Astrocyte (in vitro differentiated cells and primary cell): ENCODE measurements at regions not wholly inside any gene's neighbourhood (a gene's known extent, or its start where the extent isn't known, plus 50 kb on each side); places are given as distances from the start of the nearest gene placed in this dataset.

Source experiments
- DNase-seq: peaks from one replicate; pipeline ENCODE4 v3.0.0-alpha.2; 2010; ENCODE audit warnings: low read depth
- FAIRE-seq: peaks from 2 replicates; lab custom pipeline; 2011; peaks lifted over from hg19 to GRCh38; lab: Jason Lieb, UNC
- H2AFZ ChIP-seq: 2 replicates; pipeline ENCODE4 v1.6.0; 2012; ENCODE audit warnings: low read depth, low read length, inconsistent platforms
- H3K27ac ChIP-seq: 2 replicates; pipeline ENCODE4 v1.5.1; 2011; ENCODE audit warnings: low read depth, low read length, inconsistent platforms
- H3K27me3 ChIP-seq: 2 replicates; pipeline ENCODE4 v1.6.0; 2011; ENCODE audit warnings: low read length, inconsistent platforms; ENCODE audit not compliant: insufficient read depth
- H3K36me3 ChIP-seq: 2 replicates; pipeline ENCODE4 v1.5.1; 2011; ENCODE audit warnings: low read length, inconsistent platforms; ENCODE audit not compliant: insufficient read depth
- H3K4me1 ChIP-seq: 2 replicates; pipeline ENCODE4 v1.5.1; 2011; ENCODE audit warnings: low read length, inconsistent platforms; ENCODE audit not compliant: insufficient read depth
- H3K4me2 ChIP-seq: 2 replicates; pipeline ENCODE4 v1.6.0; 2012; ENCODE audit warnings: low read length, inconsistent platforms
- H3K4me3 ChIP-seq: 2 replicates; pipeline ENCODE4 v1.5.1; 2011; ENCODE audit warnings: low read depth, mild to moderate bottlenecking, low read length, inconsistent platforms; ENCODE audit not compliant: insufficient read depth
- H3K79me2 ChIP-seq: 2 replicates; pipeline ENCODE4 v1.6.0; 2012; ENCODE audit warnings: mild to moderate bottlenecking, low read length, inconsistent platforms; ENCODE audit not compliant: insufficient read depth
- H3K9ac ChIP-seq: 2 replicates; pipeline ENCODE4 v1.6.0; 2012; ENCODE audit warnings: mild to moderate bottlenecking, low read length, inconsistent platforms
- H3K9me3 ChIP-seq: 2 replicates; pipeline ENCODE4 v1.5.1; 2012; ENCODE audit warnings: low read depth, mild to moderate bottlenecking, low read length, inconsistent platforms; ENCODE audit not compliant: insufficient read depth
- H4K20me1 ChIP-seq: 2 replicates; pipeline ENCODE4 v1.6.0; 2012; ENCODE audit warnings: low read length, inconsistent platforms; ENCODE audit not compliant: insufficient read depth
- H3K27ac Mint-ChIP-seq: one replicate; pipeline ENCODE4 v1.8.0; 2021; ENCODE audit warnings: mild to moderate bottlenecking, mixed read lengths; ENCODE audit not compliant: unreplicated experiment
- H3K27me3 Mint-ChIP-seq: one replicate; pipeline ENCODE4 v1.8.0; 2021; ENCODE audit warnings: low read depth, mixed read lengths; ENCODE audit not compliant: unreplicated experiment
- H3K36me3 Mint-ChIP-seq: one replicate; pipeline ENCODE4 v1.8.0; 2021; ENCODE audit warnings: low read depth, mixed read lengths; ENCODE audit not compliant: unreplicated experiment
- H3K4me1 Mint-ChIP-seq: one replicate; pipeline ENCODE4 v1.8.0; 2021; ENCODE audit warnings: low read depth, mixed read lengths; ENCODE audit not compliant: unreplicated experiment
- H3K4me3 Mint-ChIP-seq: one replicate; pipeline ENCODE4 v1.8.0; 2021; ENCODE audit warnings: mild to moderate bottlenecking, moderate library complexity, mixed read lengths; ENCODE audit not compliant: unreplicated experiment
- H3K9me3 Mint-ChIP-seq: one replicate; pipeline ENCODE4 v1.8.0; 2021; ENCODE audit warnings: mild to moderate bottlenecking, mixed read lengths; ENCODE audit not compliant: unreplicated experiment
- CTCF ChIP-seq: IDR thresholded peaks from 2 replicates; pipeline ENCODE4 v1.5.1; 2011; ENCODE audit warnings: low read depth, mild to moderate bottlenecking, inconsistent platforms, low read length, moderate library complexity; ENCODE audit not compliant: insufficient read depth
- EZH2 ChIP-seq: IDR thresholded peaks from 2 replicates; pipeline ENCODE4 v1.6.1; 2012; ENCODE audit warnings: mild to moderate bottlenecking, low read length, inconsistent platforms; ENCODE audit not compliant: insufficient read depth

GRCh38 chr2:113838744-113839444 lies 51.0 kb upstream of the ACTR3 start:
- H4K20me1 ChIP-seq, result no peaks in the 10 kb centered on the region
- Mint-ChIP-seq H3K9me3 (no peaks in the 10 kb centered on the region), H3K4me3 (no peak overlapping the region), H3K36me3 (no peaks in the 10 kb centered on the region), H3K27ac (no peak overlapping the region), H3K4me1 (peaks cover 12% of the 10 kb centered on the region), H3K27me3 (no peaks in the 10 kb centered on the region)
- H3K27ac ChIP-seq, result no peak overlapping the region
- H2AFZ ChIP-seq, result no peak overlapping the region
- no peaks in the 10 kb centered on the region for H3K79me2 ChIP-seq
- no peaks in the 10 kb centered on the region for H3K4me1 ChIP-seq
- H3K4me2 ChIP-seq, result no peak overlapping the region
- FAIRE-seq (no peak), DNase-seq (no peak)
- H3K27me3 ChIP-seq, result no peaks in the 10 kb centered on the region
- no peak overlapping the region for H3K4me3 ChIP-seq
- no peaks in the 10 kb centered on the region for H3K36me3 ChIP-seq
- TF ChIP-seq CTCF, result no peak
- TF ChIP-seq EZH2, result no peak
- H3K9me3 ChIP-seq, result no peaks in the 10 kb centered on the region
- H3K9ac ChIP-seq, result no peak overlapping the region

- no peaks in the 10 kb centered on the region for H3K36me3 ChIP-seq
- H3K4me1 ChIP-seq, result no peaks in the 10 kb centered on the region
- H4K20me1 ChIP-seq, result no peaks in the 10 kb centered on the region
- no peak for DNase-seq
- H2AFZ ChIP-seq, result no peak overlapping the region
- H3K27ac ChIP-seq, result no peak overlapping the region
- H3K27me3 ChIP-seq, result no peaks in the 10 kb centered on the region
- no peak overlapping the region for H3K4me2 ChIP-seq
- no peaks in the 10 kb centered on the region for H3K9me3 Mint-ChIP-seq
- no peak overlapping the region for H3K27ac Mint-ChIP-seq
- H3K36me3 Mint-ChIP-seq, result no peaks in the 10 kb centered on the region
- H3K9ac ChIP-seq, result no peak overlapping the region
- no peaks in the 10 kb centered on the region for H3K9me3 ChIP-seq
- H3K4me3 ChIP-seq, result no peak overlapping the region
- no peaks in the 10 kb centered on the region for H3K79me2 ChIP-seq
- H3K27me3 Mint-ChIP-seq, result no peaks in the 10 kb centered on the region
- no peak overlapping the region for H3K4me3 Mint-ChIP-seq
- TF ChIP-seq EZH2, result no peak
- TF ChIP-seq CTCF, result no peak
- peaks cover 10% of the 10 kb centered on the region for H3K4me1 Mint-ChIP-seq
- no peak for FAIRE-seq
These were observed 51.6 kb upstream of the ACTR3 start for GRCh38 chr2:113838277-113838676.

- no peak for FAIRE-seq
- H2AFZ ChIP-seq, result no peak overlapping the region
- H3K9me3 ChIP-seq, result no peaks in the 10 kb centered on the region
- H3K4me3 Mint-ChIP-seq, result no peak overlapping the region
- no peaks in the 10 kb centered on the region for H3K27me3 ChIP-seq
- TF ChIP-seq CTCF, result no peak
- TF ChIP-seq EZH2, result no peak
- no peak overlapping the region for H3K9ac ChIP-seq
- H3K4me1 Mint-ChIP-seq, result peaks cover 4% of the 10 kb centered on the region
- H3K4me1 ChIP-seq, result peaks cover 5% of the 10 kb centered on the region
- no peak overlapping the region for H3K4me3 ChIP-seq
- no peaks in the 10 kb centered on the region for H3K36me3 Mint-ChIP-seq
- no peaks in the 10 kb centered on the region for H4K20me1 ChIP-seq
- no peak overlapping the region for H3K27ac Mint-ChIP-seq
- no peak overlapping the region for H3K27ac ChIP-seq
- DNase-seq, result no peak
- no peaks in the 10 kb centered on the region for H3K79me2 ChIP-seq
- H3K4me2 ChIP-seq, result no peak overlapping the region
- H3K36me3 ChIP-seq, result no peaks in the 10 kb centered on the region
- H3K27me3 Mint-ChIP-seq, result no peaks in the 10 kb centered on the region
- H3K9me3 Mint-ChIP-seq, result no peaks in the 10 kb centered on the region
These were observed 55.7 kb upstream of the ACTR3 start for GRCh38 chr2:113834051-113834730.
